ENCODE measurements at regions not wholly inside any gene's neighbourhood (a gene's known extent, or its start where the extent isn't known, plus 50 kb on each side); places are given as distances from the start of the nearest gene placed in this dataset.

- ATAC-seq (ENCODE audit: insufficient number of reproducible peaks, low FRiP score, low read depth) (no peak), DNase-seq (ENCODE audit: low spot score) (no peak)
- H3K9me3 ChIP-seq: no peaks in the 10 kb centered on the region
- TF ChIP-seq CTCF (IDR thresholded peaks at IDR 0.05): no peak
- no peaks in the 10 kb centered on the region for H3K36me3 ChIP-seq
- no peak overlapping the region for H3K4me3 ChIP-seq
- H3K27me3 ChIP-seq (replicated peaks; ENCODE audit: insufficient read depth): no peaks in the 10 kb centered on the region
- H3K4me1 ChIP-seq (ENCODE audit: control insufficient read depth in 1 of 2, low read depth in 2 of 2): peaks cover 24 to 33% of the 10 kb centered on the region in 2 donors
- H3K27ac ChIP-seq: no peak overlapping the region
These were observed 347.8 kb upstream of the PLET1 start for GRCh38 chr11:112608509-112608908.

- no peak for ATAC-seq (ENCODE audit: insufficient number of reproducible peaks, low FRiP score, low read depth)
- H3K9me3 ChIP-seq: no peaks in the 10 kb centered on the region
These were observed 349.8 kb upstream of the PLET1 start for GRCh38 chr11:112610494-112610893.

GRCh38 chr11:112610996-112611750, 350.0 kb upstream of the NCAM1 start:
- H3K4me1 ChIP-seq (ENCODE audit: control insufficient read depth in 1 of 2, low read depth in 2 of 2): peaks cover 26 to 39% of the 10 kb centered on the region in 2 donors
- no peaks in the 10 kb centered on the region for H3K36me3 ChIP-seq
- H3K27me3 ChIP-seq (replicated peaks; ENCODE audit: insufficient read depth): no peaks in the 10 kb centered on the region
- DNase-seq (ENCODE audit: low spot score): no peak
- no peaks in the 10 kb centered on the region for H3K9me3 ChIP-seq
- no peak for ATAC-seq (ENCODE audit: insufficient number of reproducible peaks, low FRiP score, low read depth)
- peak overlapping the region; percentile 14 to 34 for H3K27ac ChIP-seq
- TF ChIP-seq CTCF (IDR thresholded peaks at IDR 0.05): no peak
- H3K4me3 ChIP-seq: no peak overlapping the region

More at GRCh38 chr11:112610494-112610893, 349.8 kb upstream of the PLET1 start:
- Histone ChIP-seq H3K36me3 (no peaks in the 10 kb centered on the region), H3K4me3 (no peak overlapping the region), H3K27me3 (replicated peaks; ENCODE audit: insufficient read depth) (no peaks in the 10 kb centered on the region), H3K27ac (peak overlapping the region in 1 of 2 donors; percentile 34), H3K4me1 (ENCODE audit: control insufficient read depth in 1 of 2, low read depth in 2 of 2) (peaks cover 26 to 39% of the 10 kb centered on the region in 2 donors)
- no peak for TF ChIP-seq CTCF (IDR thresholded peaks at IDR 0.05)
- DNase-seq (ENCODE audit: low spot score): no peak

- no peak overlapping the region for H3K4me3 ChIP-seq
- H3K27ac ChIP-seq: peak overlapping the region in 1 of 2 donors; percentile 14
- no peaks in the 10 kb centered on the region for H3K9me3 ChIP-seq
- ATAC-seq (ENCODE audit: insufficient number of reproducible peaks, low FRiP score, low read depth): no peak
- no peaks in the 10 kb centered on the region for H3K36me3 ChIP-seq
- no peak for TF ChIP-seq CTCF (IDR thresholded peaks at IDR 0.05)
- H3K27me3 ChIP-seq (replicated peaks; ENCODE audit: insufficient read depth): no peaks in the 10 kb centered on the region
- DNase-seq (ENCODE audit: low spot score): no peak
- peaks cover 26 to 39% of the 10 kb centered on the region in 2 donors for H3K4me1 ChIP-seq (ENCODE audit: control insufficient read depth in 1 of 2, low read depth in 2 of 2)
These were observed 349.4 kb upstream of the NCAM1 start for GRCh38 chr11:112611771-112612170.

GRCh38 chr11:112612250-112612849, 348.9 kb upstream of the NCAM1 start:
- no peak for ATAC-seq (ENCODE audit: insufficient number of reproducible peaks, low FRiP score, low read depth)
- DNase-seq (ENCODE audit: low spot score): no peak
- no peaks in the 10 kb centered on the region for H3K9me3 ChIP-seq

More at GRCh38 chr11:112612250-112612849, 348.9 kb upstream of the NCAM1 start:
- no peak for TF ChIP-seq CTCF (IDR thresholded peaks at IDR 0.05)
- no peaks in the 10 kb centered on the region for H3K36me3 ChIP-seq
- H3K27me3 ChIP-seq (replicated peaks; ENCODE audit: insufficient read depth): no peaks in the 10 kb centered on the region
- H3K4me1 ChIP-seq (ENCODE audit: control insufficient read depth in 1 of 2, low read depth in 2 of 2): peaks cover 26 to 39% of the 10 kb centered on the region in 2 donors
- no peak overlapping the region for H3K4me3 ChIP-seq
- peak overlapping the region; percentile 42 to 64 for H3K27ac ChIP-seq
